ENCODE measurements at regions not wholly inside any gene's neighbourhood (a gene's known extent, or its start where the extent isn't known, plus 50 kb on each side); places are given as distances from the start of the nearest gene placed in this dataset.

- Histone ChIP-seq H3K27me3 (ENCODE audit: low read depth) (no peaks in the 10 kb centered on the region), H3K9me3 (no peaks in the 10 kb centered on the region), H3K4me3 (no peak overlapping the region), H3K4me1 (no peaks in the 10 kb centered on the region), H3K36me3 (replicated peaks) (no peaks in the 10 kb centered on the region)
- no peak for DNase-seq (ENCODE audit: low spot score in 2 of 2)
- in situ Hi-C loops (cut with MboI; ENCODE audit: low sequenced_read_pairs) = no loop called here
These were observed 56.2 kb downstream of the TAF11L14 start for GRCh38 chr5:17690473-17690872.

GRCh38 chr5:17691762-17692161, 57.5 kb downstream of the TAF11L14 start:
- H3K4me1 ChIP-seq = no peaks in the 10 kb centered on the region
- H3K9me3 ChIP-seq = no peaks in the 10 kb centered on the region
- H3K36me3 ChIP-seq (replicated peaks) = no peaks in the 10 kb centered on the region
- H3K4me3 ChIP-seq = no peak overlapping the region
- no peak for DNase-seq (ENCODE audit: low spot score in 2 of 2)
- H3K27me3 ChIP-seq (ENCODE audit: low read depth) = no peaks in the 10 kb centered on the region
- in situ Hi-C loops (cut with MboI; ENCODE audit: low sequenced_read_pairs) = no loop called here

- H3K27me3 ChIP-seq (ENCODE audit: low read depth) = no peaks in the 10 kb centered on the region
- no peak for DNase-seq (ENCODE audit: low spot score in 2 of 2)
- no peaks in the 10 kb centered on the region for H3K9me3 ChIP-seq
- no peaks in the 10 kb centered on the region for H3K36me3 ChIP-seq (replicated peaks)
- H3K4me3 ChIP-seq = no peak overlapping the region
- H3K4me1 ChIP-seq = no peaks in the 10 kb centered on the region
- in situ Hi-C loops (cut with MboI; ENCODE audit: low sequenced_read_pairs) = no loop called here
These were observed 60.1 kb downstream of the TAF11L14 start for GRCh38 chr5:17694371-17694770.

GRCh38 chr5:17694914-17695313, 60.7 kb downstream of the TAF11L14 start:
- Histone ChIP-seq H3K4me3 (no peak overlapping the region), H3K27me3 (ENCODE audit: low read depth) (no peaks in the 10 kb centered on the region), H3K36me3 (replicated peaks) (no peaks in the 10 kb centered on the region), H3K9me3 (no peaks in the 10 kb centered on the region), H3K4me1 (no peaks in the 10 kb centered on the region)
- in situ Hi-C loops (cut with MboI; ENCODE audit: low sequenced_read_pairs) = no loop called here
- DNase-seq (ENCODE audit: low spot score in 2 of 2) = no peak

GRCh38 chr5:17696627-17697026, 62.4 kb downstream of the TAF11L14 start:
- H3K36me3 ChIP-seq (replicated peaks) = no peaks in the 10 kb centered on the region
- H3K9me3 ChIP-seq = no peaks in the 10 kb centered on the region
- DNase-seq (ENCODE audit: low spot score in 2 of 2) = no peak
- in situ Hi-C loops (cut with MboI; ENCODE audit: low sequenced_read_pairs) = no loop called here
- H3K4me3 ChIP-seq = no peak overlapping the region
- no peaks in the 10 kb centered on the region for H3K4me1 ChIP-seq
- H3K27me3 ChIP-seq (ENCODE audit: low read depth) = no peaks in the 10 kb centered on the region

GRCh38 chr5:17697671-17698070, 63.4 kb downstream of the TAF11L14 start:
- in situ Hi-C loops (cut with MboI; ENCODE audit: low sequenced_read_pairs) = no loop called here

GRCh38 chr5:17709011-17709710, 74.9 kb downstream of the TAF11L14 start:
- Histone ChIP-seq H3K36me3 (replicated peaks) (no peaks in the 10 kb centered on the region), H3K27me3 (ENCODE audit: low read depth) (no peaks in the 10 kb centered on the region), H3K4me3 (no peak overlapping the region), H3K4me1 (no peaks in the 10 kb centered on the region), H3K9me3 (no peaks in the 10 kb centered on the region)
- in situ Hi-C loops (cut with MboI; ENCODE audit: low sequenced_read_pairs) = no loop called here
- DNase-seq (ENCODE audit: low spot score in 2 of 2) = no peak

More at GRCh38 chr5:17697671-17698070, 63.4 kb downstream of the TAF11L14 start:
- H3K36me3 ChIP-seq (replicated peaks) = no peaks in the 10 kb centered on the region
- DNase-seq (ENCODE audit: low spot score in 2 of 2) = no peak
- no peaks in the 10 kb centered on the region for H3K9me3 ChIP-seq
- no peaks in the 10 kb centered on the region for H3K4me1 ChIP-seq
- no peak overlapping the region for H3K4me3 ChIP-seq
- H3K27me3 ChIP-seq (ENCODE audit: low read depth) = no peaks in the 10 kb centered on the region

GRCh38 chr5:17713301-17713700, 79.0 kb downstream of the TAF11L14 start:
- Histone ChIP-seq H3K9me3 (no peaks in the 10 kb centered on the region), H3K27me3 (ENCODE audit: low read depth) (no peaks in the 10 kb centered on the region), H3K36me3 (replicated peaks) (no peaks in the 10 kb centered on the region), H3K4me3 (no peak overlapping the region), H3K4me1 (no peaks in the 10 kb centered on the region)
- in situ Hi-C loops (cut with MboI; ENCODE audit: low sequenced_read_pairs) = no loop called here
- DNase-seq (ENCODE audit: low spot score in 2 of 2) = no peak

- H3K4me3 ChIP-seq = no peak overlapping the region
- H3K9me3 ChIP-seq = no peaks in the 10 kb centered on the region
- in situ Hi-C loops (cut with MboI; ENCODE audit: low sequenced_read_pairs) = no loop called here
- H3K27me3 ChIP-seq (ENCODE audit: low read depth) = no peaks in the 10 kb centered on the region
- H3K36me3 ChIP-seq (replicated peaks) = no peaks in the 10 kb centered on the region
- H3K4me1 ChIP-seq = no peaks in the 10 kb centered on the region
- DNase-seq (ENCODE audit: low spot score in 2 of 2) = no peak
These were observed 79.9 kb downstream of the TAF11L14 start for GRCh38 chr5:17714186-17714585.

GRCh38 chr5:17719592-17719991, 85.3 kb downstream of the TAF11L14 start:
- in situ Hi-C loops (cut with MboI; ENCODE audit: low sequenced_read_pairs) = no loop called here
- Histone ChIP-seq H3K4me1 (no peaks in the 10 kb centered on the region), H3K4me3 (no peak overlapping the region), H3K9me3 (no peaks in the 10 kb centered on the region), H3K27me3 (ENCODE audit: low read depth) (no peaks in the 10 kb centered on the region), H3K36me3 (replicated peaks) (no peaks in the 10 kb centered on the region)
- DNase-seq (ENCODE audit: low spot score in 2 of 2) = no peak

GRCh38 chr5:17720071-17720470, 85.8 kb downstream of the TAF11L14 start:
- no peaks in the 10 kb centered on the region for H3K27me3 ChIP-seq (ENCODE audit: low read depth)
- H3K9me3 ChIP-seq = no peaks in the 10 kb centered on the region
- no peaks in the 10 kb centered on the region for H3K4me1 ChIP-seq
- in situ Hi-C loops (cut with MboI; ENCODE audit: low sequenced_read_pairs) = no loop called here
- no peak for DNase-seq (ENCODE audit: low spot score in 2 of 2)
- H3K4me3 ChIP-seq = no peak overlapping the region
- no peaks in the 10 kb centered on the region for H3K36me3 ChIP-seq (replicated peaks)

- Histone ChIP-seq H3K36me3 (replicated peaks) (no peaks in the 10 kb centered on the region), H3K4me3 (no peak overlapping the region), H3K9me3 (no peaks in the 10 kb centered on the region), H3K27me3 (ENCODE audit: low read depth) (no peaks in the 10 kb centered on the region), H3K4me1 (no peaks in the 10 kb centered on the region)
- in situ Hi-C loops (cut with MboI; ENCODE audit: low sequenced_read_pairs) = no loop called here
- no peak for DNase-seq (ENCODE audit: low spot score in 2 of 2)
These were observed 89.6 kb downstream of the TAF11L14 start for GRCh38 chr5:17723876-17724275.

GRCh38 chr5:17727098-17727497, 92.8 kb downstream of the TAF11L14 start:
- Histone ChIP-seq H3K36me3 (replicated peaks) (no peaks in the 10 kb centered on the region), H3K9me3 (no peaks in the 10 kb centered on the region), H3K4me3 (no peak overlapping the region), H3K4me1 (no peaks in the 10 kb centered on the region), H3K27me3 (ENCODE audit: low read depth) (no peaks in the 10 kb centered on the region)
- no peak for DNase-seq (ENCODE audit: low spot score in 2 of 2)
- in situ Hi-C loops (cut with MboI; ENCODE audit: low sequenced_read_pairs) = no loop called here

GRCh38 chr5:17730421-17730820, 96.2 kb downstream of the TAF11L14 start:
- no peaks in the 10 kb centered on the region for H3K27me3 ChIP-seq (ENCODE audit: low read depth)
- no peak for DNase-seq (ENCODE audit: low spot score in 2 of 2)
- no peaks in the 10 kb centered on the region for H3K4me1 ChIP-seq
- H3K9me3 ChIP-seq = no peaks in the 10 kb centered on the region
- in situ Hi-C loops (cut with MboI; ENCODE audit: low sequenced_read_pairs) = no loop called here
- H3K4me3 ChIP-seq = no peak overlapping the region
- no peaks in the 10 kb centered on the region for H3K36me3 ChIP-seq (replicated peaks)

- in situ Hi-C loops (cut with MboI; ENCODE audit: low sequenced_read_pairs) = no loop called here
- no peaks in the 10 kb centered on the region for H3K36me3 ChIP-seq (replicated peaks)
- no peaks in the 10 kb centered on the region for H3K9me3 ChIP-seq
- H3K27me3 ChIP-seq (ENCODE audit: low read depth) = no peaks in the 10 kb centered on the region
- DNase-seq (ENCODE audit: low spot score in 2 of 2) = no peak
- no peaks in the 10 kb centered on the region for H3K4me1 ChIP-seq
- H3K4me3 ChIP-seq = no peak overlapping the region
These were observed 98.2 kb downstream of the TAF11L14 start for GRCh38 chr5:17732351-17732923.

Data from HAP-1 (cell line).